ENCODE measurements at regions not wholly inside any gene's neighbourhood (a gene's known extent, or its start where the extent isn't known, plus 50 kb on each side); places are given as distances from the start of the nearest gene placed in this dataset.

DNA sequence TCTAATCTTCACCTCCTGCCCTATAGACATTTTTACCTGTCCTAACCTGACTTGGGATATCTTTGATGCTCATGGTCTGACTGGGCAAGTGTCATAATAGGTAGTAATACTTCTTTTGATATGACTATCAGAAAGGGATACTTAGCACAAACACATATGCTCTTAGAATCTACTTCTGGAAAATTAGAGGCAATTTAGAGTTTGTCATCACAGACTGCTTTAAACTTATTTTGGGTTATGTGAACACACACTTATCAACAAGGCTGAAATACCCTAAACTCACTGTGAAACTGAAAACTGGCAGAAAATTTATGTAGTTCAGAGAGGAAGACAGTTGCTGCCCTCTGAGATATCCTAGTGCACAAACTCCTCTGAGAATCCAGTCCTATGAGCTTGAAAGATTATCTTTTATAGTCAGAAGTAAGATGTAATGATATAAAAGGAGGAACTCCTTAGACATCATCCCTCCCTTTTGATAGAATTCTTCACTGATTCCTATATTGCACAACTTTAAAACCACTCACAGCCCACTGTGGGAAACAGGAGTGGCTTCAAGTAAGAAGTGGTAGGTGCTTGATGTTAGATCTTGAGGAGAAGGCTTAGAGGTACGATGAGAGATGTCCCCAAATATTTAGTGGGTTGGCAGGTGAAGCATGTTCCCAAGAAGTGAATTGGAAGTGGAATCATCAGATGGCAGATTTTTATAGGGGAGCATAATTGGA lies 273.3 kb downstream of the MAN2A1 start:
- no peak overlapping the region for H3K4me3 Mint-ChIP-seq
- Histone ChIP-seq H2AFZ (ENCODE audit: low read length) (no peak overlapping the region), H4K5ac (ENCODE audit: insufficient read length, low read depth, low read length) (no peak overlapping the region), H2BK20ac (ENCODE audit: low read depth, low read length, poor library complexity, severe bottlenecking) (no peak overlapping the region), H3K4me1 (ENCODE audit: insufficient read depth, low read length) (no peaks in the 10 kb centered on the region), H3K4ac (ENCODE audit: low read depth, low read length) (no peak overlapping the region), H3K27me3 (ENCODE audit: insufficient read depth, low read length) (no peaks in the 10 kb centered on the region), H3K9ac (ENCODE audit: extremely low read depth, insufficient read length, low read length) (no peak overlapping the region), H3K23ac (ENCODE audit: insufficient read length, low read depth, low read length) (no peak overlapping the region), H3K79me2 (ENCODE audit: insufficient read depth, low read length) (no peaks in the 10 kb centered on the region), H3K27ac (ENCODE audit: insufficient read length, low read depth, low read length) (no peak overlapping the region), H4K8ac (replicated peaks; ENCODE audit: insufficient read length, low read depth, low read length) (no peak overlapping the region), H2BK12ac (ENCODE audit: insufficient read length, low read depth, low read length) (no peak overlapping the region), H3T11ph (ENCODE audit: low read length) (no peak overlapping the region), H3K4me2 (ENCODE audit: insufficient read depth, insufficient read length, low read length) (no peak overlapping the region), H3K18ac (ENCODE audit: insufficient read length, low read depth, low read length) (no peak overlapping the region), H3K23me2 (ENCODE audit: insufficient read length, low read depth, low read length, poor library complexity, severe bottlenecking) (no peaks in the 10 kb centered on the region), H2BK15ac (ENCODE audit: low read depth, low read length) (no peak overlapping the region), H4K20me1 (ENCODE audit: control insufficient read depth, insufficient read depth, insufficient read length) (no peaks in the 10 kb centered on the region), H4K91ac (ENCODE audit: insufficient read length, low read depth, low read length) (no peak overlapping the region), H2AK5ac (ENCODE audit: insufficient read length, low read length) (no peak overlapping the region), H3K14ac (ENCODE audit: insufficient read depth, low read length) (no peak overlapping the region), H2BK5ac (ENCODE audit: insufficient read length, low read length) (no peak overlapping the region), H3K9me3 (ENCODE audit: control insufficient read depth, low read depth, low read length) (no peaks in the 10 kb centered on the region), H2BK120ac (ENCODE audit: low read depth, low read length, poor library complexity, severe bottlenecking) (no peak overlapping the region), H3K79me1 (ENCODE audit: insufficient read depth, low read depth, low read length, poor library complexity, severe bottlenecking) (no peaks in the 10 kb centered on the region), H3K56ac (ENCODE audit: insufficient read length, low read depth, low read length) (no peak overlapping the region)
- TF ChIP-seq, protein P1, sequence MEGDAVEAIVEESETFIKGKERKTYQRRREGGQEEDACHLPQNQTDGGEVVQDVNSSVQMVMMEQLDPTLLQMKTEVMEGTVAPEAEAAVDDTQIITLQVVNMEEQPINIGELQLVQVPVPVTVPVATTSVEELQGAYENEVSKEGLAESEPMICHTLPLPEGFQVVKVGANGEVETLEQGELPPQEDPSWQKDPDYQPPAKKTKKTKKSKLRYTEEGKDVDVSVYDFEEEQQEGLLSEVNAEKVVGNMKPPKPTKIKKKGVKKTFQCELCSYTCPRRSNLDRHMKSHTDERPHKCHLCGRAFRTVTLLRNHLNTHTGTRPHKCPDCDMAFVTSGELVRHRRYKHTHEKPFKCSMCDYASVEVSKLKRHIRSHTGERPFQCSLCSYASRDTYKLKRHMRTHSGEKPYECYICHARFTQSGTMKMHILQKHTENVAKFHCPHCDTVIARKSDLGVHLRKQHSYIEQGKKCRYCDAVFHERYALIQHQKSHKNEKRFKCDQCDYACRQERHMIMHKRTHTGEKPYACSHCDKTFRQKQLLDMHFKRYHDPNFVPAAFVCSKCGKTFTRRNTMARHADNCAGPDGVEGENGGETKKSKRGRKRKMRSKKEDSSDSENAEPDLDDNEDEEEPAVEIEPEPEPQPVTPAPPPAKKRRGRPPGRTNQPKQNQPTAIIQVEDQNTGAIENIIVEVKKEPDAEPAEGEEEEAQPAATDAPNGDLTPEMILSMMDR (conservative IDR thresholded peaks at IDR 0.05): no peak
- H3K4me1 Mint-ChIP-seq: no peaks in the 10 kb centered on the region
- no CpG with 5 or more reads among the region's 1 CpG for WGBS (ENCODE audit: extremely low coverage, insufficient read length, low lambda C conversion rate)
- H3K9me3 Mint-ChIP-seq: no peaks in the 10 kb centered on the region
- H3K27ac Mint-ChIP-seq: no peak overlapping the region
- no peaks in the 10 kb centered on the region for H3K27me3 Mint-ChIP-seq (ENCODE audit: low read depth)
- no peak for DNase-seq
- no peaks in the 10 kb centered on the region for H3K36me3 Mint-ChIP-seq (ENCODE audit: insufficient read depth in 1 of 3, low read depth in 3 of 3)

All from H9 (cell line).